ENCODE measurements at regions not wholly inside any gene's neighbourhood (a gene's known extent, or its start where the extent isn't known, plus 50 kb on each side); places are given as distances from the start of the nearest gene placed in this dataset.
"Not testable (repeated sequence)": the region's sequence is repeated elsewhere in the genome, so short reads cannot be mapped to it uniquely, and the experiment has no call there.

DNA sequence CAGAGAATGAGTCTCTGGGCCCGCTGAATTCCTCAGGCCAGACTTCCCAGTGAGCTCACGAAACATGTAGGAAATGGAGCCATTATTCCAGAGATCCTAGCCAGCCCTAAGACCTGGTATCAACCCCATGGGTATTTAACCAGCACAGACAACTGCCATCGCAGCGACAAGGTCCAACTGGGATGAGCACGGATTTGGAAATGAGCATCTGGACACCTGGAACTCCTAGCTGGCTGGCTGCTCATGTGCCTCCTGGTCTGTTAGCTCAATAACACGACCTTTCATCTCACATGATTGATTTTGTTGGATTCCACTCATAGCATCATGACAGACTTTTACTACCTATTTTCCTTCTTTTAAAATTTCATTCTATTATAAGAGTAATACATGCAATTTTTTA lies 51.0 kb downstream of the POU3F3 start:
- no peak for DNase-seq (ENCODE audit: low read depth)

DNA sequence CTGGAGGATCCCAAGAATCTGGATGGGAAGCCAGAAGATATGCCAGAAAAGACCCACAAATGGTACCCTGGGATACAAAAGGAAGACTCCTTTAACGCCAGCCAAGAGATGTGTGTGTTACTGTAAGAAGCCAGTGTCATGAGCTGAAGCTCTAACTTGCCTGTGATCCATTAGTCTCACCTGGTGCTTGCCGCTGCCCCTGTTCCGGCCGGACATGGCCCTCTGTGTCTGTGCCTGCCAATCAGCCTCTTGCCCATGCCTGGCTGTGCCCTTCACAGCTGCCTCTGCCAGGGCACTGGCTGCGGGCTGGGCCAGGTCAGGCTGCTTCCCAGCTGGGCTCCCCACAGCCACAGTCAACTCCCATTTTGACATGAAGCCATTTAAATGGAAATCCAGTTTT lies 55.4 kb downstream of the POU3F3 start:
- DNase-seq (ENCODE audit: low read depth) = no peak

DNA sequence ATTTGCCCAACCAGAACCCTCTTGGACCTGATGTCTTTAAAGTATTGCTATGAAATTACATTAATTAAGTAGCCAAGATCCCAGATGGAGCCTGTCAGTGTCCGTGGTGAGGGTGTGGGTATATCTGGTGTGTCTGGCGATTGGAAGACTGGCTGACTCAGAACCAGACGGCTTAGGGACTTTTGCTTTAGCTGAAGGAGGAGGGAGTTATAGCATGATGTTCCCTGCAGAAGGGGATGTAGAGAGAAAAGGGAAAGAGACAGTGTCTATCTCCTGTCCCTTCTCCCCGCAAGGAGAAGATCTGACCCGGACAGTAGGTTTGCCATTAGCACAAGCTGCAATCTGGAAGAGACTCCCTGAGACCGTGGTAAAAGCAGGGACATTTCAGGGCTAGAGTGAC lies 60.6 kb downstream of the POU3F3 start:
- DNase-seq (ENCODE audit: low read depth) = no peak

DNA sequence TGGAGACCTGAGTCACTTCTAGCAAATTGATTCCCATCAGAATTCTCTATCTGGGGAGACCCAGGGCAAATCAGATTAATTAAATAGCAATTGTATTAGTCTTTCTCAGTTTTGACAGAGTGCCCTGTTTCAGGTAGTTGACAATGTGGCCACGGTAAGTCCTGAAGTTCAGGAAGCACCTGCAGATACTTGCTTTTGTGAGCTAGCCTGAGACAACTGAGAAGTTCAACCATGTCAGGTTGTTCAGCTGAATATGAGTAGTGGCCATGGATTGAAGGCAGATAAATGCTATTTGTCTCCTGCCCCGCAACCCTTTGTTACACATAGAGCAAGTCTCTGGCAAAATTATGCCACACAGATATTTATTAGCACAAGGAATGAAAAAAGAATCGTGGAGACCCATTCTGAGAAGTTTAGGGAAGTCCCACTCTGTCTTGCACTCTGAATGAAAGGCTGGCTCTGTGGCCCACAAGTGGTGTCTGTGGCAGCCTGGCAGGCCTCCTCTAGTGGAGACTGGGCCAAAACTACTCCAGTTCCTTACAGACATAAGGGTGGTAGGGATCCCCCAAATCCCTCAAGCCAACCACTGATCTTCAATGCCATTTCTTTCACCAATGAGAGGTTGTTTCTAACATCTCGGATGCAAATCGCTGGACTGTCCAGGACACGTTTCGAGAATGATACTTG lies 61.3 kb downstream of the POU3F3 start:
- DNase-seq (ENCODE audit: low read depth) = no peak

DNA sequence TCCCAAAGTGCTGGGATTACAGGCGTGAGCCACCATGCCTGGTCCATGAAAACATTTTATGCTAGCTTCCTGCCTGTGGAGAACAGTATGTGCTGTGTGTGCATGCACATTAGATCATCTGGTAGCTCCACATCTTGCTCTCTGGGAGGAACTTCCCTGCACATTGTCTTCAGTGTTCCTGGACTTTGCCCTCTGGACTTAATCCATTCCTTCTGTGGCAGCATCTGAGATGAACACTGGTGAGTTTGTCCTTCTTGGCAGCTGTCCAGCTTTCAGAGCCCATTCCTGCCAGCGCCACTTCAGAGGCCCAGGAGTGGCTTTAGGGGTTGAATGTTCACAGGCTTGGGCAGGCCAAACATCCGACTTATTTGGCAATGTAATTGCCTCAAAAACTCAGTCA lies 65.2 kb downstream of the POU3F3 start:
- DNase-seq (ENCODE audit: low read depth) = peak; percentile 0

DNA sequence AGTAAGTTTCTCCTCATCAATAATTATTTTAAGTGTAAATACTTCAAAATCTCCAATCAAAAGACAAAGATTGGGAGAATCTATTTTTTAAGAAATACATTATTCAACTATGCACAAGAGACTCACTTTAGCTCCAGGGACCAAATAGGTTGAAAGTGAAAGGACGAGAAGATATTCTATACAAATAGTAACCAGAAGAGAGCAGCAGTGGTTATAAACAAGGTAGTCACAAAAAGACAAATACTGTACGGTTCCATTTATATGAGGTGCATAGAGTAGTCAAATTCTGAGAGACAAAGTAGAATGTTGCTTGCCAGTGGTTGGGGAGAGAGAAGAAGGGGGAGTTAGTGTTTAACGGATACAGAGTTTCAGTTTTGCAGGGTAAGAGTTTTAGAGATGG lies 69.8 kb downstream of the POU3F3 start:
- no peak for DNase-seq (ENCODE audit: low read depth)

DNA sequence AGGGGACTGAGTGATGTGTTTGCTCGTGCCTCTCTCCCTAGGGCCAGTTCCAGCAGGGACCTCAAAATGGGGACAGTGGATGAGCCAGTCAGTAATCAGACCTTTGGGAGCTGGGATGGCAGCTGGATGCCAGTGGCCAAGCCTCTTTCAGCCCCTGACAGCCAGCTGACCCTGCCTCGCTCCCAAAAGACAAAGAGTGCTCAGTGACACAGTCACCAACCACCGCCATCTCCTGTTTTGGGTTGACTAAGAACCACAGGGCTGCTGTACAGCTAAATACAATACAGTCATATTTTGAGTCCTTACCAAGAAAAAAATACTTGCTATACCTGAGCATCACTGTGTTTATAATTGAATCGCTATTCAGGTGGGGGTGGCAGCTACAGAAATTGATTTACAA lies 75.7 kb downstream of the POU3F3 start:
- DNase-seq (ENCODE audit: low read depth) = no peak

DNA sequence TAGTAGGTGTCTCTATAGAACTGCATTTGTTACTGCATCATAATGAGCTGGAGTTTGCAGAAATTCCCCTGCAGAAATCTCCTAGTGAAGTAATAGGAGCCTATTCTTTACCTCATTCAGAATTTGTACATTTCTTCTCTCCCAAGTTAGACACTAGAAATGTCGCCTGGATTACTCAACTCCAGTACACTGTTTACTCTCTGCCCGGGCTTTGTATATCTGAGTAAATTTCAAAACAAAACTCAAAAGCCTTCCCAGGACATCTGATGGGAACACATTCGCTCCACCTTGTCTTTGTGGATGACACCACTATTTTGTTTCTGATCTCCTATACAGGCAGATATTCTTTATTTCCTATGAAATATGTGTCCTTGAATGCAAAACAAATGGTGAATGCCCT lies 76.8 kb downstream of the POU3F3 start:
- DNase-seq (ENCODE audit: low read depth) = no peak

DNA sequence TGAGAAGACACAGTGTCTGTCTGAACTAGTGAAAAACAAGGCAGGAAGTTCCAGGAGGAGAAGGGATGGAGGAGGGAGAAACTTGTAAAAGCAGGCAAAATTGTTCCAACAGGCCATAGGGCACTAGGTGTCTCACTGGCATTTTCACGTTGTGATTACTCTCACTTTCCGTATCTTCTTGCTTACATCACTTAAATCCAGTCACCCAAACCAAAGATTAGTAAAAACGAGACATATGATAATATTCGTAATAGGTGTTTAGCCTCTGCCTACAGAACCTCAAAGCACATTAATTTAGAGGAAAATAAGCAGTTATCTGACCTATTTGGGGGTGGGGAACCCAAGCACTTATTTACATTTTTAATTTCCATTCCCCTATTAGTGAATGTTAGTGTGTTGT lies 78.3 kb downstream of the POU3F3 start:
- DNase-seq (ENCODE audit: low read depth) = no peak

DNA sequence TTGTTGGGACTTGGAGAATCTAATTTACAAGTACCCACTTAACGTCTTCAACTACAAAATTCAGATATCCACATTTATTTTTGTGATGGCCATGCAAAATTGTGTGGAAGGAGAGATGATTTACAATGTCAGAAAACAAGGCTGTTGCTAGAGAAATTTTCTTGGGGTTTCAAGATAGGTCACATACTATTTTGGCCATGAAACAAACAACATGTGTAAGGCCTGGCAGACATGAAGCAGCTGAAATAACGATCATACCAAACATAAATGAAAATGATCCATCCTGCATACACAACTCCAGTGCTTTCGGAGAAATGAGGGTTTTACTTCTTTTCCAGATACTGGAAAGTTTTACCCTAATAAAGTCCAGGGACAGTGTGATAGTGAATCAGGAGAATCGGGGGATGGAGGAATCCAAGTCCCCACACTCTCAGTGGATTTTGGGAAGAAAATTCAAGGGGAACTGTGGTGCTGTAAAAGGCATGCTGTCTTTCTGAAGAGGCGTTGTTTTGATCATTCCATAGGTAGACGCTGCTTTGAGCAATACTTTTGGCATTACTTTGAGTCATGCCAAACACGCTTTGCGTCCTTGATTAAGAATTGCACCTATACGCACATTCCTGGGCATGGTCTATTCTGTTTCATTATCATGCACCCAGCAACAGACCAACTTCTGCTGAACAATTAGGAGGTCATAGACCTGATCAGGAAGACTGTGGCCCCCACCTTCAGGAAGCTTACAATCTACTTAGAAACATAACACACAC lies 79.4 kb downstream of the POU3F3 start:
- no peak for DNase-seq (ENCODE audit: low read depth)

DNA sequence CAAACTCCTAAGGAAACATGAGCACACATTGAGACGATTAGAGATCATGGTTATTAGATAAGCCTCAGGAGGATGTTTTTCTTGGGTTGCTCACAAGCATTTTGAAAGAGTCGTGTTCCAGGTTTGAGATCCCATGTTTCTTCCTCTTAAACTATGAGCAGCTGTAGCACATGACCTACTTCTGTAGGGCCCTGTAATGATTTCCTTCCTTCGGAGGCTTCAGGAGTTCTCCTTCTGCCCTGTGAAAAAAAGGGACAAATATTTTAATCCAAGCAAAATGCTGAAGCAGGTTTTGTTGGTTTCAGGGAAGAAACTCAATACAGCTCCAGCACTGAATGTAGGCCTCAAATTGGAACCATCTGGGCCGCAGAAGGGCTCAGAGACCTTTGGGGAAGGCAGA lies 82.6 kb downstream of the POU3F3 start:
- no peak for DNase-seq (ENCODE audit: low read depth)

DNA sequence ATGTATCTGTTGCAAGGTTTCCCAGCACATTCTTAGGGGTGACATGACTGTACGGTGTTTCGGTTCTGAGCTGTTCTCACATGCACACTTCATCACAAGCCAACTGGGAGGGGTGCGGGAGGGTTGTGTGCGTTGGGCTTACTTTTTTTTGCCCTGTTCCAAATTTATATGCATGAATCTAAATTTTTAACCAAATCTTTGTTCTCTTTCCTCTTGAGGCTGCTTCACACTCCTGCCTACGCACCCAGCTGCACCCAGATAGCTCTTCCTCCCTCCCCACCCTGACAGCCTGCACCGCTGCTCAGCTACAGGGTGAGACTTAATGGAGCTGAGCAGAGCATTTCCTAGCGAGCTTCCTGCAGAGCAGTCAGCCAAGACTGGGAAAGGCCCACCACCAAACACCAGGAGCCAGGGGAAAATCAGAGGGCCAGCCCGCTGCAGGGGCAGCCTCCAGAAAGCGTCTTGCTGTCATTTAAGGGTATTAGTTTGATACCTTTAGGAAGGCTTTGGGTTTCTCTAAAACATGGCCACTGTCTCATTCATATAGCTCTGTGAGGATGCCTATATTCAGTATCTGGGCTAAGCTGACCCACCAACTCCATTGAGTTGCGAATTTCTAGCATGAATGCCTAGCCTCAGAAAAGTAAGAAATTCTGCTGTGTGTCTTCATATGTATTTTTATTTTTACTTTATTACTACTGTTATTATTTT lies 84.5 kb downstream of the POU3F3 start:
- no peak for DNase-seq (ENCODE audit: low read depth)

DNA sequence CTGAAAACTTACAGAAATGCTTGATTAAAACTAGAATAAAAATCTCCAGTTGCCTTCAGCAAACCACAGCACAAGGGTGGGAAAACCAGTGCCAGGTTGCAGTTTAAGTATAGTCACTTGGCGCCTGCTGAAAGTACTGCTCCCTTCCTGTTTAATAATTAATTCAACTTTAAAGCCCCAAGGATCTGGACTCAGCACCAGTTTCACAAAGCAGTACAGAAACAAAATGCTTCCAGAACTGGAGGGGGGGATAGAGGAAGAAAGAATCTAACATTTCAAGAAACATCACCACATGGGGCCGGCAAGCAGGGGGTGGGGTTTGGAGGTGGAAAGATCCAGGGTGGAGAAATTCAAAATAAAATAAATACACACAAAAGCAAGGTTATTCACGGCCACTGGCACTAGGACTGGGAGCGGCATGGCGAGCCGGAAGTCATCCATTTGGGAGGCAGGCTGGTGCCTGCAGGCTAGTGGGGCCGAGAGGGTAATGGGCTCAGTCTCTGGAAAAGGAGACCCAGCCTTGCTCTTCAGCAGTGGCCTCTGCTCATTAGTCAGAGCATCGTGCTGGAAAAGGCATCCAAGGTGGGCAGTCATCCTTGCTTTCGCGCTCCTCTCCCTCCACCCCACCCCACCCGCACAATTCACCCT lies 85.8 kb downstream of the POU3F3 start:
- DNase-seq (ENCODE audit: low read depth) = no peak

DNA sequence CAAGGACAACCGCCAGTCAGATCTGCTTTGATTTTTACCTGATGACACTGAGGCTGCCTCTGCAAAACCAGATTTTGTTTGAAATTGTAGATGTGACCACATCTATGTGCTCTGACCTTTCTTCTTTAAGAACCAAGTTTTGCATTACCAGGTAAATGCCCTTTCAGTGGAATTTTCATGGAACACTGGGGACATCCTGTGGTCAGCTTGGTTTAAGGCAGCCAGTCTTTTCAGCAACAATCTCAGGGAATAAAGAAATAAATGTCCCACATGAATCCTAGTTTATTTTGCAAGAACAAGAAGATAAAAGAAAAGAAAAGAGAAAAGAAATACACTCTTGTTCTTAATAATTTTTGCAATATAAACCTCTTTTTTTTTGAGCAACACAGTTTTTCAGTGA lies 90.6 kb downstream of the POU3F3 start:
- DNase-seq (ENCODE audit: low read depth) = peak; percentile 6

DNA sequence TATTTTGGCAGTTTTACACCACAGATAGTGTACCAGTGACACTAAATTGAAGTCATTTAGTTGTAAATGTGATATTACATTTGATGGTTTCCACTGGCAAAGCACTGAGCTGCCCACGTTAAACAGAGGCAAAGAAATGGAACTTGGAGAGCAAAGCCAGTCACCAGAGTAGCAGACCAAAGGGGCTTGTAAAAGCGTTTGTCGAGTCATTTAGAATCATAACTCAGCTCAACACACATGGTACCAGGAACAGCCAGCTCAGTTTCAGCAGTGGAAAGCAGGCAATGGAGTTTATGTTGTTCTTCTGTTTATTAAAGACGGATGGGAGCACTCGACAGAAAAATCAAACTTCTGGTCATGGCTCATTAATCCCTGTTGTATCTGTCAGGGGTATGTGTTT lies 91.2 kb downstream of the POU3F3 start:
- DNase-seq (ENCODE audit: low read depth) = no peak

DNA sequence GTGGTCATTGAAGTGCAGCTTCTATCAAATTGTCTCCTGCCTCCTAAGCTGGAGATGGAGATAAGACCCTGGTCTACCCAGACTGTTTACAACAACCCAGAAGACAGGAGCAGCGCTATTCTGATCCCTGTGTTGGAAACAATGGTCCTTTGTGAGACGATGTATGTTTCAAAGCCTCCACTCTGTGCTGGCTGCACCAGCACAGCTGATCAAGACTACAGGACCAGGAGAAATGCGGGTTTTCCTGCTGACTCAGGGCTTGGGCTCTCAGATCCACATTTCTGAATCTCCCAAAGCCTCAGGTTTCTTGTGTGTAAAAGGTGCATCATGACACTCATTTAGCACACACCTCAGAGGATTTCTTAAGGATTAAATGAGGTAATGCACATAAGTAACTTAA lies 92.0 kb downstream of the POU3F3 start:
- no peak for DNase-seq (ENCODE audit: low read depth)

DNA sequence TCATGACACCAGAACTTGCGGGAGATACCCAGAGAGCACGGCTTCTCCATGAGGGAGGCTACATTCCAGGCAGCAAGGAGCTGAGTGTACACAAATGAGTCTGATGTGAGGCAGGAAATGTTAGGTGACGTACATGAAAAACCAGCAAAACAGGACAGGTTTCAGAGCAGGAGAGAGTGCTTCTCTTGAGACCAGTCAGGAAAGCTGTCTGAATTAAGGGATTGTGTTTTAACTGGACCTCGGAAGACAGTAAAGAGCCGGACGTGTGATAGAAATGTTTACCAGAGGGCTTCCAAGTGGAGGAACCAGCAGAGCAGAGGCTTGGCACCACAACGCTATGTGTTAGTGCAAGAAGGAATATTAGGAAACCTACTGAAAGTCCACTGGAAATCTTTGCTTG lies 90.4 kb upstream of the MRPS9 start:
- DNase-seq (ENCODE audit: low read depth) = not testable (repeated sequence)

DNA sequence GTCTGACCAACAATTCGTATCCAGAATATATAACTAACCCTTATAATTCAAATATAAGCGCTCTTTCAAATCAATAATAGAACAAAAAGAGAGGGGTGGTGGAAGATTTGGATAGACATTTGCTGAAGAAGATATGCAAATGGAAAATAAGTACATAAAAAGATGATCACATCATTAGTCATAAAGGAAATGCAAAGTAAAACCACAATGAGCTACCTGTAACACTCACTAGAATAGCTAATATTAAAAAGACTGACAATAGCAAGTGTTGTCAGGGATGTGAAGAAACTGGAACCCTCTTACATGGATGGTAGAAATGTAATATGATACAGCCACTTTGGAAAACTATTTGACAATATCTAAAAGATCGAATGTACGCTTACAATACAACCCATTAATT lies 84.9 kb upstream of the MRPS9 start:
- DNase-seq (ENCODE audit: low read depth) = no peak

DNA sequence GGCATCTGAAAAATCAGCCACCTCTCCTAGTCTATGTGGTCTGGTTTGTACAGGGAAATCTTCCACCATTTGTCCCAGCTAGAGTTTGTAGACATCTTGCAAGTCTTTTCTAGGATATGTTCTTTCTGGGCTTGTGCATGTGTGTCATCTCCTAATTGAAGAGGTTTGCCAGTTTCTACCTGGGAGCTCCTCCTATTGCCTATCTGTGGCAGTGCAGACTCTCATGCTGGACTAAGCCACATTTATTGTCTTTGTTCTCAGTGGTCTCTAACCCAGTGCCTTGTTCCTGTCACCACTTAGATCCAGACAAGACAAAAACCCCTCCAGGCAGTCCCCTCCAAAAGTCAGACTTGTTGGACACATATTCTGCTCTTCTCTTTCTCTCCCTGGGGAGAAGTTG lies 72.0 kb upstream of the MRPS9 start:
- DNase-seq (ENCODE audit: low read depth) = no peak

DNA sequence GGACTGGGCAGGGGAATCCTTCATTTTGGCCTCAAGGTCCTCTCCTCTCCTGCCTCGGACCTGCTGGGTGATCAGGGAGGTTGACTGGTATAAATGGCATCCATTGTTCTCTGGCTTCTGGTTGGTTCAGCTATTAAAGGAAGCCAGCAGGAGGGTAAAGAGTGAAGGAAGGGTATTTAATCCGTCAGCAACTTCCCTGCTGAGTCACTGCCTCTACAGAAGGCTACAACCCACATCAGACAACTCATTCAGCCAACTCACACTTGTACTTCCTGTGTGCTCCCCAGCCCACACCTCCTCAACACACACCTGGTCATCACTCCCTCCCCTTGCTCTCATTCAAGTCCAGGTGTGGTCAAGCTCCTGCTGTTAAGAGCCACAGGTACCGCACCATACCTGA lies 68.3 kb upstream of the MRPS9 start:
- DNase-seq (ENCODE audit: low read depth) = peak; percentile 18

DNA sequence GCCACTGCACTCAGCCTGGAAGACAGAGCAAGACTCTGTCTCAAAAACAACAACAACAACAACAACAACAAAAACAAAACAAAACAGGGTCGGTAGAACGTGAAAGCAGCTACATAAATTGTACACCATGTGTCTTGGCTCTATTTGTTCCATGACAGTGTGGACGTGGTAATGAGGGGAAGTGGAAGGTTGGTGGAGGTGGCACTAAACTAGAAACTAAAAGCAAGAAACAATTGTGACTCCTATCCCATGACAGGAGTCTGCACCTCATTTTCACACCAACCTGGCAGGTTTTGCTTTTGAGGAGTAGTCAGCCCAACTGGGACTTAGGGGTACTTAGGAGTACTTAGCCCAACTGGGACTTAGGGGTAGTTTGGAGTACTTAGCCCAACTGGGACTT lies 62.5 kb upstream of the MRPS9 start:
- DNase-seq (ENCODE audit: low read depth) = no peak

DNA sequence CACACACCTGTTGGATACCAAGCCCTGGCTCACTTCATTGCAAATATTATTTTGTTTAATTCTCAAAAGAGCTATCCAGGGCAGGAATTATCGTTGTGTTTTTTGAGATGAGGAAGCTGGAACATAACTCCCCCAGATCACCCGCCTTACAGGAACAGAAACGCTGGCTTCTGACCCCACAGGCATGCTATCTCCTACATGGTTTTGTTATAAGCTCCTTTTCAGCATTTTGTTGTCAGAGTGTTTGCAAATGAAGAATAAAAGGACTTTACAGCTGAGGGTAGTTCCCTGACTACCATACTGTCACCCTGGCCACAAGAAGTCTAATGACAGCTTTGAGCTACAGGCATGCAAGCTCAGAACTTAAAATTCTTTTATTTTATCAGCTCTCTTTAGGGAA lies 62.0 kb upstream of the MRPS9 start:
- DNase-seq (ENCODE audit: low read depth) = no peak
